ENCODE measurements at regions not wholly inside any gene's neighbourhood (a gene's known extent, or its start where the extent isn't known, plus 50 kb on each side); places are given as distances from the start of the nearest gene placed in this dataset.

- TF ChIP-seq POLR2A (IDR thresholded peaks at IDR 0.05; ENCODE audit: low read depth, low read length) (no peak), POLR2AphosphoS5 (IDR thresholded peaks at IDR 0.05; ENCODE audit: low read depth, low read length) (no peak), TAF1 (IDR thresholded peaks at IDR 0.05; ENCODE audit: low read depth, low read length) (no peak)
Measured at GRCh38 chr14:103213331-103213730, 90.1 kb downstream of the TNFAIP2 start.
